Tibial nerve (tissue), 4 donors: ENCODE measurements at regions not wholly inside any gene's neighbourhood (a gene's known extent, or its start where the extent isn't known, plus 50 kb on each side); places are given as distances from the start of the nearest gene placed in this dataset.

Experiments
- DNase-seq, 2 donors: peaks; one replicate each; pipeline ENCODE4 v3.0.0-alpha.2; 2019; ENCODE audit warnings: low spot score in 2 of 2
- H3K27ac ChIP-seq, 4 donors: fragments of 200-600 bp; sonication (generic) in 3 of 4; one replicate each; pipeline ENCODE4 v1.5.1; 2017 to 2019; ENCODE audit warnings: mild to moderate bottlenecking in 1 of 4
- H3K27me3 ChIP-seq, 2 donors: fragments of 200-600 bp; sonication (generic) in 1 of 2; one replicate each; pipeline versions ENCODE4 v1.5.1 to v1.6.0; 2017 to 2019
- H3K36me3 ChIP-seq, 3 donors: fragments of 200-600 bp; sonication (generic); one replicate each; pipeline ENCODE4 v1.5.1; 2018 to 2019
- H3K4me1 ChIP-seq, 4 donors: fragments of 200-600 bp; sonication (generic) in 3 of 4; one replicate each; pipeline ENCODE4 v1.5.1; 2017 to 2019
- H3K4me3 ChIP-seq, 4 donors: fragments of 200-600 bp; sonication (generic) in 3 of 4; one replicate each; pipeline ENCODE4 v1.5.1; 2017 to 2019; ENCODE audit warnings: mild to moderate bottlenecking in 1 of 4, moderate library complexity in 1 of 4
- H3K9me3 ChIP-seq, 4 donors: fragments of 200-600 bp; sonication (generic) in 3 of 4; one replicate each; pipeline ENCODE4 v1.5.1; 2017 to 2019
- EP300 ChIP-seq, 2 donors: sonication (generic); formaldehyde crosslinking; IDR thresholded peaks; one replicate each; pipeline ENCODE4 v1.6.1; 2017; ENCODE audit warnings: antibody characterized with exemption in 2 of 2, mild to moderate bottlenecking in 1 of 2
- POLR2A ChIP-seq, 2 donors: fragments of 450-650 bp; IDR thresholded peaks; one replicate each; pipeline ENCODE4 v1.6.1; 2017; ENCODE audit warnings: antibody characterized with exemption in 2 of 2, mild to moderate bottlenecking in 2 of 2, moderate library complexity in 2 of 2
- WGBS, 2 donors: methylation state at CpG; one replicate each; pipeline ENCODE4 v1.1.5; 2018; 5-methylcytosine and 5-hydroxymethylcytosine counted together
- TF ChIP-seq, protein P1 (sequence below), 5 experiments: fragments of 200-600 bp in 3 of 5; fragments of 450-650 bp in 2 of 5; sonication (generic) in 3 of 5; IDR thresholded peaks; one replicate each; pipeline ENCODE4 v1.5.1; 2016 to 2019; ENCODE audit warnings: antibody characterized with exemption in 5 of 5, mild to moderate bottlenecking in 3 of 5, moderate library complexity in 2 of 5

DNA sequence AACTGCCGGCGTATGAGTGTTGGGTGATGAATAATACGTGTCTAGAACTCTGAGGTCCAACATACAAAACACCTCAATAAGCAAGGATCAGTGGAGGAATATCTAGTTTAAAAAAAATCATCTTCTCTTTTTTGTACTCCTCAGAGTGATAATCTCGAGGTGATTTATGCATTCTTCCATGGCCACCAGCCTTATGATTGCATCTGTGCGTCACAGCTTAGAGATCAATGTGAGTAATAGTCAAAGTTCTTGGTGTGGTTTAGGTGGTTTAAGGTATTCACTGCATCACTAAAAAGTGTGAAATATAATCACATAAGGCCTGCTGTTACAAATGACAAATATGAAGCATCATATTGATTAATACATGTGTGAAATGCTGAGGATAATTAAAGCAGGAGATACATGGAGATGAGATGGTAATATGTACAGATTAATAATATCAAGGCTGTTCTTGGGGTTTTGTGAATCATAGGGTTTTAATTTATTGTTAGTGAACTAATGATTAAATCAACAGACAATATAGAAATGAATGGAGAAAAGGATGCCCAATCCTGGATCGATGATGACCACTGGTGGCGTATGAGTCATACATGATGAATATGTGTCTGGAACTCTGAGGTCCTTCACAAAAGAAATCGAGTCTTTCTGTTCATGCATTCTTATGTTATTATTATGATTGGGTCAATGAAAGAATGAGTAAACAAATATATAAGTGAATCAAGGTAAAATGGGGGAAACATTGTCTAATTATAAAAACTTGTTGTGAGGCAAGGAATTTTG lies 68.8 kb upstream of the RTL1 start:
- no peak for DNase-seq
- TF ChIP-seq, protein P1, sequence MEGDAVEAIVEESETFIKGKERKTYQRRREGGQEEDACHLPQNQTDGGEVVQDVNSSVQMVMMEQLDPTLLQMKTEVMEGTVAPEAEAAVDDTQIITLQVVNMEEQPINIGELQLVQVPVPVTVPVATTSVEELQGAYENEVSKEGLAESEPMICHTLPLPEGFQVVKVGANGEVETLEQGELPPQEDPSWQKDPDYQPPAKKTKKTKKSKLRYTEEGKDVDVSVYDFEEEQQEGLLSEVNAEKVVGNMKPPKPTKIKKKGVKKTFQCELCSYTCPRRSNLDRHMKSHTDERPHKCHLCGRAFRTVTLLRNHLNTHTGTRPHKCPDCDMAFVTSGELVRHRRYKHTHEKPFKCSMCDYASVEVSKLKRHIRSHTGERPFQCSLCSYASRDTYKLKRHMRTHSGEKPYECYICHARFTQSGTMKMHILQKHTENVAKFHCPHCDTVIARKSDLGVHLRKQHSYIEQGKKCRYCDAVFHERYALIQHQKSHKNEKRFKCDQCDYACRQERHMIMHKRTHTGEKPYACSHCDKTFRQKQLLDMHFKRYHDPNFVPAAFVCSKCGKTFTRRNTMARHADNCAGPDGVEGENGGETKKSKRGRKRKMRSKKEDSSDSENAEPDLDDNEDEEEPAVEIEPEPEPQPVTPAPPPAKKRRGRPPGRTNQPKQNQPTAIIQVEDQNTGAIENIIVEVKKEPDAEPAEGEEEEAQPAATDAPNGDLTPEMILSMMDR (IDR thresholded peaks at IDR 0.05): no peak
- H3K4me1 ChIP-seq: no peaks in the 10 kb centered on the region
- no peaks in the 10 kb centered on the region for H3K27me3 ChIP-seq
- no peak overlapping the region for H3K27ac ChIP-seq
- no peak overlapping the region for H3K4me3 ChIP-seq
- no peaks in the 10 kb centered on the region for H3K36me3 ChIP-seq
- WGBS, 2 donors: 88% methylated on average over 8 of the region's 8 CpGs
- H3K9me3 ChIP-seq: no peaks in the 10 kb centered on the region

DNA sequence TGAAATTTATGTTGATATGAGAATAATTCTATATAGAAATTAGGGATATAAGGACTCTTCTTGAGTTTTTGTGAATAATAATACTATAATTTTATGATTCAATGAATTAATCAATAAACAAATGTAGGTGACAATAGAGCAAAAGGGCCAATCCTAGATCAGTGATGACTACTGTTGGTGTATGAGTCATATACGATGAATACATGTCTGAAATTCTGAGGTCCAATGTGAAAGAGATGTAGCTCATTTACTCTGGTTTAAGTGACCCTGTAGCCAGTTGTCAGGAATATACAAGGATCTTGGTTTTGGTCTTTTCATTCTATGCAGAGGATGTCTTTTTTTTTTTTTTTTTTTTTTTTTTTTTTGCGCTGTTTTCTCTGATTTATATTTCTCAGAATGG lies 72.1 kb upstream of the RTL1 start:
- TF ChIP-seq, protein P1 (IDR thresholded peaks at IDR 0.05): no peak
- TF ChIP-seq POLR2A (IDR thresholded peaks at IDR 0.05) (no peak), EP300 (IDR thresholded peaks at IDR 0.05) (no peak)
- Histone ChIP-seq H3K9me3 (no peaks in the 10 kb centered on the region), H3K4me1 (no peaks in the 10 kb centered on the region), H3K27ac (no peak overlapping the region), H3K4me3 (no peak overlapping the region), H3K36me3 (no peaks in the 10 kb centered on the region), H3K27me3 (no peaks in the 10 kb centered on the region)
- DNase-seq: no peak
- 84 to 87% methylated on average over 2 of the region's 2 CpGs for WGBS, 2 donors

DNA sequence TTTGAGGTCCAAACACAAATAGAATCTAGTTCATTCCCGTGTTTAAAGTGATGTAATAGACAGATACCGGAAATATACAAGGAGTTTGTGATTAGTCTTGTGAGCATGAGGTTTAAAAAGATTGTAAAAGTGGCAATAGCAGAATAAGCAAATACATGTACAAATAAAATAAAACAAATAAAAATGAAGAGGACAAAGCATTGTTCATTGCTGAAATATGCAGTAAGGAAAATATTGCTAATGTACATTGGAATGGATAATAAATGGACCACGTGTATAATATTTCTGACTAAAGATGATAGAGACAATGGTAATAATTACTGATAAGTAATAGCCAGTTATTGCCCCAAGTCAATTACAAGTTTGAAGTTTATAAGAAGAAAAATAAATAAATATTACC lies 75.6 kb upstream of the RTL1 start:
- no peak for DNase-seq
- Histone ChIP-seq H3K27me3 (no peaks in the 10 kb centered on the region), H3K27ac (no peak overlapping the region), H3K4me1 (no peaks in the 10 kb centered on the region), H3K36me3 (no peaks in the 10 kb centered on the region), H3K4me3 (no peak overlapping the region), H3K9me3 (no peaks in the 10 kb centered on the region)
- TF ChIP-seq, protein P1 (IDR thresholded peaks at IDR 0.05): no peak
- no peak for TF ChIP-seq POLR2A (IDR thresholded peaks at IDR 0.05)
- TF ChIP-seq EP300 (IDR thresholded peaks at IDR 0.05): no peak
- WGBS, 2 donors: 61 to 73% methylated on average over 3 of the region's 3 CpGs

DNA sequence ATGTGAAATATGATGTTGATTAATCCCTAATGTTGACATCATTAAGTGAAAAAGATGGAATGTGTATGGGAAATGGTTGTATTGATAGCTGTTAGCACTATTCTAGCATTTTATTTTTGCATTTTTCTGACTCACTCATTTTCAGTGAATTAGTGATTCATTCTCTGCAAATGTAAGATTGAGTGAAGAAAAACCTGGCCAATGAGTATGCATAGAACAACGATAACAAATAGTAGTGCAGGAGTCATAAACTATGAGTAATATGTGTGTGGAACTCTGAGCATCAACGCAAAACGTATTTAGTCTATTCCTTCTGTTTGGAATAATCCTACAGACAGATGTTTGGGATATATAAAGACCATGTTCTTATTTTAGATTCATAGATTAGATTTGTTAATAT lies 76.3 kb upstream of the RTL1 start:
- no peaks in the 10 kb centered on the region for H3K9me3 ChIP-seq
- no peaks in the 10 kb centered on the region for H3K4me1 ChIP-seq
- TF ChIP-seq EP300 (IDR thresholded peaks at IDR 0.05) (no peak), POLR2A (IDR thresholded peaks at IDR 0.05) (no peak)
- TF ChIP-seq, protein P1 (IDR thresholded peaks at IDR 0.05): no peak
- no peaks in the 10 kb centered on the region for H3K36me3 ChIP-seq
- WGBS, 2 donors: 84 to 87% methylated on average over 3 of the region's 3 CpGs
- no peak for DNase-seq
- no peak overlapping the region for H3K27ac ChIP-seq
- no peaks in the 10 kb centered on the region for H3K27me3 ChIP-seq
- H3K4me3 ChIP-seq: no peak overlapping the region

DNA sequence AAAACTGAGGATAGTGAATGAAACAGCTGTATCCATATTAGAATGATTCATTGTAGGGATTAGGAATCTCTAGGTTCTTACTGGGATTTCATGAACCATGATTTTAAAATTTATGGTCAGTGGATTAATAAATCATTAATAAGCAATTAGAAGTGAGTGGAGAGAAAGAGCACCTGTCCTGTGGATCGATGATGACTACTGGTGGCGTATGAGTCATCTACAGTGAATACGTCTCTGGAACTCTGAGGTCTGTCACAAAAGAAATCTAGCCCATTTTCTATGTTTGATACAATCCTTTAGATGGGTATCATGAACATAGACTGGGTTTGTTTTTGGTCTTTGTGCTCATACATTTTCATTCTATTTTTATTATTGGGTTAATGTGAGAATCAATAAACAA lies 77.3 kb upstream of the RTL1 start:
- 93 to 95% methylated on average over 3 of the region's 3 CpGs for WGBS, 2 donors
- Histone ChIP-seq H3K27me3 (no peaks in the 10 kb centered on the region), H3K4me3 (no peak overlapping the region), H3K4me1 (no peaks in the 10 kb centered on the region), H3K9me3 (no peaks in the 10 kb centered on the region), H3K27ac (no peak overlapping the region), H3K36me3 (no peaks in the 10 kb centered on the region)
- no peak for DNase-seq
- TF ChIP-seq, protein P1 (IDR thresholded peaks at IDR 0.05): no peak
- TF ChIP-seq POLR2A (IDR thresholded peaks at IDR 0.05): no peak
- TF ChIP-seq EP300 (IDR thresholded peaks at IDR 0.05): no peak
